ENCODE measurements at regions not wholly inside any gene's neighbourhood (a gene's known extent, or its start where the extent isn't known, plus 50 kb on each side); places are given as distances from the start of the nearest gene placed in this dataset.

DNA sequence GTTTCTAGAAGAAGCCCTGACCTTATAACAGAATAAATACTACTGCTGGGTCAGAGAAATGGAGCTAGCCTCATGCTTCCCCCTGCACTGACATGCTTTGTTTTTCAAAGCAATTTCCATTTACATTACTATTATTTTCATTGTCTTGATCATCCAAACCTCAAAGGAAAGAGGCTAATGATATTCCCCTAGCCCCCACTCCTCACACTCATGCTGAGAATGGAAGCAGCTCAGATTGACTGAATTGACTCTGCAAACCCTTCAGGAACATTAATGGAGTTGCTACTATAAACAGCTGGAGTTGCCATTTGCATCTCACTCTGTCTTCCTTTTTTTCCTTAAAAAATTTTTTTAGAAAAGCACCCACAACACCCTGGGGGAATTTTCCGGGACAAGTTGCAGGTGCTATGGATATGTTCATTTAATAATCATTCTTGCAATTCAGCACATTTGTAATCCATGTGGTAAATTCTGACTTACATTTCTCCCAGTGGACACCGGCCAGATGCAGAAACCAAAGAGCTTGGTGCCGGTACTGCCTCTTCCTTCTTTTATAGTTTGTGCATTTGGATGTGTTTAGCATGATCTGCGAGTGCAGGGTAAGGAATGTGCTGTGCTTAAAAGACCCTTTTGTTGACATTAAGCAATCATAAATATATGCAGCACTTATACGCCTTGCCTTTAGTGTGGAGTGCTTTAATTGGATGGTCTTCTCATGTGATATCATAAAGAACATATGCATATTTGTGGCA is 103.3 kb upstream of the OSR1 start:
- 62% methylated on average over 5 of the region's 5 CpGs for WGBS
- intact Hi-C loops (cut with DNase I), result no loop called here
- Histone ChIP-seq H3K4me1 (ENCODE audit: control insufficient read depth, insufficient read depth, low read length) (no peaks in the 10 kb centered on the region), H3K4me3 (ENCODE audit: low read length) (no peak overlapping the region), H3K27me3 (ENCODE audit: control insufficient read depth, insufficient read depth) (no peaks in the 10 kb centered on the region), H3K27ac (ENCODE audit: low read length) (no peak overlapping the region), H3K9me3 (ENCODE audit: control insufficient read depth, low read length) (no peaks in the 10 kb centered on the region)
- ATAC-seq (no peak), DNase-seq (no peak)

DNA sequence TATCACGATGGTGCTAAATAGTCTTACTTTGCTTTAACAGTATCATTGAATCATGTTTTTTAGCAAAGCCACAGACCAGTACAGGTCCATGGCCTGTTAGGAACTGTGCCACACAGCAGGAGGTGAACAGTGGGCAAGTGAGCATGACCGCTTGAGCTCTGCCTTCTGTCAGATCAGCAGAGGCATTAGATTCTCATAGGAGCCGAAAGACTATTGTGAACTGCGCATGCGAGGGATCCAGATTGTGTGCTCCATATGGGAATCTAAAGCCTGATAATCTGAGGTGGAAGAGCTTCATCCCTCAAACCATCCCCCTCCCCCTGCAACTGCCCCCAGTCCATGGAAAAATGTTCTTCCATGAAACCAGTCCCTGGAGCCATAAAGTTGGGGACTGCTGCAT is 102.3 kb upstream of the OSR1 start:
- ATAC-seq (no peak), DNase-seq (no peak)
- intact Hi-C loops (cut with DNase I), result no loop called here
- H3K27ac ChIP-seq (ENCODE audit: low read length), result no peak overlapping the region
- H3K27me3 ChIP-seq (ENCODE audit: control insufficient read depth, insufficient read depth), result no peaks in the 10 kb centered on the region
- no peaks in the 10 kb centered on the region for H3K9me3 ChIP-seq (ENCODE audit: control insufficient read depth, low read length)
- 97% methylated on average over 5 of the region's 5 CpGs for WGBS
- H3K4me1 ChIP-seq (ENCODE audit: control insufficient read depth, insufficient read depth, low read length), result no peaks in the 10 kb centered on the region
- H3K4me3 ChIP-seq (ENCODE audit: low read length), result no peak overlapping the region

DNA sequence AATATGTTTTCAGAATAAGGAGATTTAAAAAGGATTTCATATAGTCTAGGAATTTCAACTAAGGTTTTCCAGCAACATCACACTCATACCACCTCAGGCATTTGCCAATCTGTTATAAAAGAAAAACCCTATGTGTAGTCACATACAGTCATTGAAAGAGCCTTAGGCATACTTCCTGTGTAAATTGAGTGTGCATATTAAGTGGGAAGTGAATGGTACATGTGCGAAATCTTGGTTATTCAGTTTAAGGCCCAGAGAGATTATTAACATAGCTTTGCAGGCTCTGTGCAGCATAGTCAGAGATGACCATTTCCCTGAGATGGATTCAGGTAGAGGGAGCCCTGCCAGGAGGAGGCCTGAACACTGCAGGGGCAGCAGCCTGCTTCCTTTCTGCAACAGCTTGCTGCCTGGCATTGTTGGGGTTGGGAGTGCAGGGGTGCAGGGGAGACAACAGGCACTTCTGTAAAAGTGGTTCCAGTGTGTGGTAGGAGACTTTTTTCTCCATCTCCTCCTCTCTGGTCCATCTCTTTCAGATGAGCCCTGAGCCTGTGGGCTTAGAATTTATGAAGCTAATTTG is 100.1 kb upstream of the OSR1 start:
- DNase-seq, result no peak
- Histone ChIP-seq H3K4me3 (ENCODE audit: low read length) (no peak overlapping the region), H3K27ac (ENCODE audit: low read length) (no peak overlapping the region), H3K9me3 (ENCODE audit: control insufficient read depth, low read length) (no peaks in the 10 kb centered on the region), H3K4me1 (ENCODE audit: control insufficient read depth, insufficient read depth, low read length) (no peaks in the 10 kb centered on the region), H3K27me3 (ENCODE audit: control insufficient read depth, insufficient read depth) (no peaks in the 10 kb centered on the region)
- WGBS, result 95% methylated on average over 1 of the region's 1 CpG
- ATAC-seq, result no peak
- intact Hi-C loops (cut with DNase I), result no loop called here

DNA sequence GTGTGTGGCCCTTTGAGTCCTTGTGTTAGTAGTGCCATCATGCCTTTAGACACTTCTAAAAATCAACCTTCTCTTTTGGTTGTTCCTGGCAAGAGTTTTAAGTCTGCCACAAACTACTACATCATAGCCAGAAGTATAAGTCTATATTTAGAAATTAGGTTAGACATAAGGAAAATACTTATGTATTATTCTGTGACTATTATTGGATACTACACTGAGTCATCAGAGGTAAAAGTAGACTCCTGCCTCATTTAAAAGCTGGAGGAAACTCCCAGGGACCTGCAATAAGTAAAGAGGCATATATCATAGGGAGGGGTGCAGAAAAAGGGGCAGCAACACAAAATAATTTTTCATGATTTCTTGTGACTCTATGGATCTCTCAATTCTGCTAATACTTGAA is 99.4 kb upstream of the OSR1 start:
- H3K4me3 ChIP-seq (ENCODE audit: low read length), result no peak overlapping the region
- H3K27me3 ChIP-seq (ENCODE audit: control insufficient read depth, insufficient read depth), result no peaks in the 10 kb centered on the region
- ATAC-seq (no peak), DNase-seq (no peak)
- H3K9me3 ChIP-seq (ENCODE audit: control insufficient read depth, low read length), result no peaks in the 10 kb centered on the region
- no peaks in the 10 kb centered on the region for H3K4me1 ChIP-seq (ENCODE audit: control insufficient read depth, insufficient read depth, low read length)
- H3K27ac ChIP-seq (ENCODE audit: low read length), result no peak overlapping the region
- intact Hi-C loops (cut with DNase I), result no loop called here

DNA sequence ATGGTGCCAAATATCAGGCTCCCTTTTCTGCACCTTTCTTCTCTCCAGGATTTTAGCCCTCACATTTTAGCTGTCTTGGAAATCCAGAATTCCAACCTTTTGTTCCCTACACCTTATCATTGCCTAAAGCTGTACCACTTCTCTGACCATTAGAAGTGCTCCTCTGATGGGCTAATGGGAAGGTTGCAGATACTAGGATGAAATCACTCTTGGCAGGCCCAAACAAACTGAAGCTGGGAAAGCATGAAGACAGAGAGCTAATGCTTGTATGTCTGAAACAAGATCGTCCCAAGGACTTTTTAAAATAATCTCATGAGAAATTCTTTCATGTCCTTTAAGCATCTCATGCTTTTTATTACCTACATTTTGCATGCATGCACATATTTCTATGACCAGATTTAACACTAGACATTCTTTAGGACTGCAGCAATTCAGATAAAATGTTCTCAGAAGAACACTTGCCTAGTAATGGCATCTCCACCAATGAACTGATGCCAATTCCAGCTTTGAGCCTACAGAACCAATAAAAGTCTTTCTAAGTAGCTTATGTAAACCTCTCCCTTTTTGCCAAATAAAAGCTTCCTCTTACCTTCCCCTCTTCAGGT is 98.4 kb upstream of the OSR1 start:
- Histone ChIP-seq H3K4me1 (ENCODE audit: control insufficient read depth, insufficient read depth, low read length) (no peaks in the 10 kb centered on the region), H3K9me3 (ENCODE audit: control insufficient read depth, low read length) (no peaks in the 10 kb centered on the region), H3K27ac (ENCODE audit: low read length) (no peak overlapping the region), H3K4me3 (ENCODE audit: low read length) (no peak overlapping the region), H3K27me3 (ENCODE audit: control insufficient read depth, insufficient read depth) (no peaks in the 10 kb centered on the region)
- 30% methylated on average over 1 of the region's 1 CpG for WGBS
- DNase-seq (no peak), ATAC-seq (no peak)
- intact Hi-C loops (cut with DNase I), result no loop called here

DNA sequence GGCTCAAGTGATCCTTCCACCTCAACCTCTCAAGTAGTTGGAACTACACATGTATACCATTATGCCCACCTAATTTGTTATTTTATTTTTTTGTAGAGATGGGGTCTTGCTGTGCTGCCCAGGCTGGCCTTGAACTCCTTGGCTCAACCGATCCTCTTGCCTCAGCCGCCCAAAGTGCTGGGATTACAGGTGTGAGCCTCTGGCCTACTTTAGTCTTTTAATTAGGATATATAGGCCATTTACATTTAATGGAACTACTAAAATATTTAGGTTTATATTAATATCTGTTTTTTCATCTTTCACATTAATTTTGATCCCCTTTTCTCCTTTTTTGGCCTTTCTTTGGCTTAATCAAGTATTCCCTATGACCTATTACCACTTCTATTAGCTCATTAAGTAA is 95.7 kb upstream of the OSR1 start:
- Histone ChIP-seq H3K4me1 (ENCODE audit: control insufficient read depth, insufficient read depth, low read length) (no peaks in the 10 kb centered on the region), H3K27ac (ENCODE audit: low read length) (no peak overlapping the region), H3K9me3 (ENCODE audit: control insufficient read depth, low read length) (no peaks in the 10 kb centered on the region), H3K4me3 (ENCODE audit: low read length) (no peak overlapping the region), H3K27me3 (ENCODE audit: control insufficient read depth, insufficient read depth) (no peaks in the 10 kb centered on the region)
- DNase-seq (no peak), ATAC-seq (no peak)
- WGBS, result 97% methylated on average over 2 of the region's 2 CpGs
- intact Hi-C loops (cut with DNase I), result no loop called here

DNA sequence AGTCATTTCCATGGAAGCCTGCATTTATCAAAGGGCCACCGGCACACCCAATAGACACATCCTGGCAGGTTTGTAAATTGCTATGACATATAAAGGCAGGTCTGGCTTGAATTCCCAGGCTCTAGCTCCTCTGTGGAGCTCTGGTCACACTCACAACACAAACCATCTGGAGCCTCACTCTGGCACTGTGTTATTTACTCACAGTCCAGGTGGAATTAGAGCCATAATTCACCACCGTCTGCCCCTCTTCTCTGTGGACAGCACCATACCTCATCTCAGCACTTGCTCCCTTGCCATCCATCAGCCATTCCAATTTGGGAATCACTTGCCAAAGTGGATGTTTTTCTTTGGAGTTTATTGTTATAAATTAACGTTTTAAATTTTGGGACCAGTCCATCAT is 84.3 kb upstream of the OSR1 start:
- WGBS, result 73% methylated on average over 3 of the region's 3 CpGs
- no peak overlapping the region for H3K27ac ChIP-seq (ENCODE audit: low read length)
- no peak overlapping the region for H3K4me3 ChIP-seq (ENCODE audit: low read length)
- DNase-seq (no peak), ATAC-seq (no peak)
- H3K27me3 ChIP-seq (ENCODE audit: control insufficient read depth, insufficient read depth), result no peaks in the 10 kb centered on the region
- intact Hi-C loops (cut with DNase I), result no loop called here
- H3K9me3 ChIP-seq (ENCODE audit: control insufficient read depth, low read length), result no peaks in the 10 kb centered on the region
- H3K4me1 ChIP-seq (ENCODE audit: control insufficient read depth, insufficient read depth, low read length), result no peaks in the 10 kb centered on the region

DNA sequence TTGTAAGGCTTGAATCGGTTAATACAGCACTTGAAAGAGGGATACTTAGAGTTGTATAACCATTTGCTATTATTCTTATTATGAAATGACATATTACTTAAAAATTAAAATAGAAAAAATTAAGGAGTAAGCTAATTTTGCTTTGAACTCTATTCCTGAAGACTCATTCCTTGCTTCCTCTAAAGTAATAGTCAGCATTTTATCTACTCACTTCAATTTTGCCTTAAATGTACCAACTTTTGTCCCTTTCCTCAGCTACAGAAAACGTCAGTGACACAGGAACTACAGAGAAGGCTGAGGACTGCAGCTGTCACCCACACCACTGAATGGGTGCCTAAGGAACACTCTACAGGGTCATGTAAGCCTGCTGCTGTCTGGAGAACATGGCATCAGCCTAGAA is 80.7 kb upstream of the OSR1 start:
- Histone ChIP-seq H3K4me3 (ENCODE audit: low read length) (no peak overlapping the region), H3K4me1 (ENCODE audit: control insufficient read depth, insufficient read depth, low read length) (no peaks in the 10 kb centered on the region), H3K27ac (ENCODE audit: low read length) (no peak overlapping the region), H3K27me3 (ENCODE audit: control insufficient read depth, insufficient read depth) (no peaks in the 10 kb centered on the region), H3K9me3 (ENCODE audit: control insufficient read depth, low read length) (no peaks in the 10 kb centered on the region)
- no peak for DNase-seq
- intact Hi-C loops (cut with DNase I), result no loop called here
- 64% methylated on average over 2 of the region's 2 CpGs for WGBS
- ATAC-seq, result no peak

DNA sequence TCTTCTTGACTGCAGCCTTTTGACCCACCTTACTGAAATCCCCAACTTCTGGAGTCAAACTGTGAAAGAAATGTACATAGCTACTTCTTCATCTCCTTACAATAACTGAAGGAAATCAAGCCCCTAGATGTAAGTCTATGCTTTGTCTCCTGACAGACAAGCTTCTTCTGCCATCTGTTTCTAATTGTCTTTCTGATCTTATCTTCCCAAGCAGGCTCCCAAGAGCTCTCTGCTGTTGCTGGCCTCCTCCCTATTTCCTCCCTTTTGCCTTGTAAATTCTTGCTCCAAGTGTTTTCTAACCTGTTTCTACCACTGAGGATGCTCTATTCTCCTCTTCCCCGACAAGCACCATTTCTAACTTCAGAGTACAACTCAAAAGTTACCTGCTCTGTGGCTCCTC is 77.4 kb upstream of the OSR1 start:
- intact Hi-C loops (cut with DNase I), result no loop called here
- Histone ChIP-seq H3K4me3 (ENCODE audit: low read length) (no peak overlapping the region), H3K27ac (ENCODE audit: low read length) (no peak overlapping the region), H3K4me1 (ENCODE audit: control insufficient read depth, insufficient read depth, low read length) (no peaks in the 10 kb centered on the region), H3K27me3 (ENCODE audit: control insufficient read depth, insufficient read depth) (no peaks in the 10 kb centered on the region), H3K9me3 (ENCODE audit: control insufficient read depth, low read length) (no peaks in the 10 kb centered on the region)
- ATAC-seq, result no peak
- 0% methylated on average over 1 of the region's 1 CpG for WGBS
- DNase-seq, result no peak

DNA sequence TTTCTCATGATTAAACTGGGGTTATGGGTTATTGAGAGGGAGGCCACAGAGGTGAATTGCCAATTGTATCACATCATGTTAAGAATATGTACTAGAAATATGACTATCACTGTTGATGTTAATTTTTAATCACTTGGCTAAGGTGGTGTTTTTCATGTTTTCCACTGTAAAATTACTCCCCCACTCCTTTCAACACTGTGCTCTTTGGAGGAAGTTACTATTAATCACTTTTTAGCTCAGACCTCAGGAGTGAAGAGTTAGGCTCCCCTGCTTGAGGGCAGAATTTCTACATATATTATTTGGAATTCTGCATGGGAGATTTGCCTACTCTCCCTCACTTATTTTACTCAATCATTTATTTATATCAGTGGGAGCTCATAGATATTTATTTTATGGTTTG is 76.0 kb upstream of the OSR1 start:
- Histone ChIP-seq H3K27ac (ENCODE audit: low read length) (no peak overlapping the region), H3K4me1 (ENCODE audit: control insufficient read depth, insufficient read depth, low read length) (no peaks in the 10 kb centered on the region), H3K27me3 (ENCODE audit: control insufficient read depth, insufficient read depth) (no peaks in the 10 kb centered on the region), H3K9me3 (ENCODE audit: control insufficient read depth, low read length) (no peaks in the 10 kb centered on the region), H3K4me3 (ENCODE audit: low read length) (no peak overlapping the region)
- DNase-seq (no peak), ATAC-seq (no peak)
- intact Hi-C loops (cut with DNase I), result no loop called here

DNA sequence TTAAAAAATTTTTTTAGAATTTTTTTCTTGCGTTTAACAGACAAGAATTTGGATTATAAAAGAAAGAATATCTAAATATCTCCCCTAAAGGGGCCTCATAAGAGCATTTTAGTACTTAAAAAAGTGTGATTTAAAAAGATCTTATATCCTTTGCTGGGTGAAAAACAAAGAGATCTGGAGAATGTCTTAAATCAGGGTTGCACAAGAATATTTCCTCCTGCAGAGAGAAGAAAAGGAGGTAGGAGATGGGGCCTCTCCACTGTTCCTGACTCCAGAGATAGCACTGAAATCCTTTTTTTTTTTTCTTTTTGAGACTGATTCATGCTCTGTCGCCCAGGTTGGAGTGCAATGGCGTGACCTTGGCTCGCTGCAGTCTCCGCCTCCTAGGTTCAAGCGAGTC is 68.5 kb upstream of the OSR1 start:
- DNase-seq (no peak), ATAC-seq (no peak)
- intact Hi-C loops (cut with DNase I), result no loop called here
- 94% methylated on average over 6 of the region's 6 CpGs for WGBS
- Histone ChIP-seq H3K4me3 (ENCODE audit: low read length) (no peak overlapping the region), H3K9me3 (ENCODE audit: control insufficient read depth, low read length) (no peaks in the 10 kb centered on the region), H3K27ac (ENCODE audit: low read length) (no peak overlapping the region), H3K27me3 (ENCODE audit: control insufficient read depth, insufficient read depth) (no peaks in the 10 kb centered on the region), H3K4me1 (ENCODE audit: control insufficient read depth, insufficient read depth, low read length) (no peaks in the 10 kb centered on the region)

Data from right cardiac atrium (tissue), 5 donors.